ENCODE measurements at regions not wholly inside any gene's neighbourhood (a gene's known extent, or its start where the extent isn't known, plus 50 kb on each side); places are given as distances from the start of the nearest gene placed in this dataset.

- TF ChIP-seq EZH2phosphoT487 (IDR thresholded peaks at IDR 0.05; ENCODE audit: unreplicated experiment) (no peak), ZNF331 (CRISPR knock-in tag; IDR thresholded peaks at IDR 0.05; ENCODE audit: low read depth) (no peak), EZH2 (IDR thresholded peaks at IDR 0.05; ENCODE audit: low read depth, unreplicated experiment) (no peak), STAT1 (IDR thresholded peaks at IDR 0.05; ENCODE audit: unreplicated experiment) (no peak), JUNB (IDR thresholded peaks at IDR 0.05; ENCODE audit: unreplicated experiment) (no peak), REST (IDR thresholded peaks at IDR 0.05; ENCODE audit: unreplicated experiment) (no peak), ETS1 (IDR thresholded peaks at IDR 0.05) (no peak), CTCF (conservative IDR thresholded peaks at IDR 0.05; ENCODE audit: low read depth in 2 of 2) (no peak), NANOG (IDR thresholded peaks at IDR 0.05; ENCODE audit: borderline replicate concordance) (no peak), POLR2AphosphoS5 (IDR thresholded peaks at IDR 0.05; ENCODE audit: low read depth) (no peak)
Measured at GRCh38 chr16:58906981-58907715, 173.0 kb upstream of the GOT2 start (continued).

GRCh38 chr16:58904291-58904690 is 170.2 kb upstream of the GOT2 start:
- Mint-ChIP-seq H3K9me3 (0 out of 3 replicates have a peak, but pooled peaks cover 3% of the 10 kb centered on the region), H3K27ac (no peak overlapping the region)
- no peaks in the 10 kb centered on the region for H3F3A ChIP-seq (replicated peaks; ENCODE audit: low read depth)
- no peak for TF ChIP-seq JUNB (IDR thresholded peaks at IDR 0.05; ENCODE audit: unreplicated experiment)
- no peak for TF ChIP-seq CTCF (conservative IDR thresholded peaks at IDR 0.05; ENCODE audit: low read depth in 2 of 2)
- no peak for TF ChIP-seq EZH2phosphoT487 (IDR thresholded peaks at IDR 0.05; ENCODE audit: unreplicated experiment)
- TF ChIP-seq ZNF114 (CRISPR knock-in tag; IDR thresholded peaks at IDR 0.05), result no peak
- no peak for TF ChIP-seq REST (IDR thresholded peaks at IDR 0.05; ENCODE audit: unreplicated experiment)
- TF ChIP-seq POLR2AphosphoS5 (IDR thresholded peaks at IDR 0.05; ENCODE audit: low read depth), result no peak
- TF ChIP-seq STAT1 (IDR thresholded peaks at IDR 0.05; ENCODE audit: unreplicated experiment), result no peak
- TF ChIP-seq EZH2 (IDR thresholded peaks at IDR 0.05; ENCODE audit: low read depth, unreplicated experiment), result no peak
- TF ChIP-seq NANOG (IDR thresholded peaks at IDR 0.05; ENCODE audit: borderline replicate concordance), result no peak
- no peak for TF ChIP-seq ETS1 (IDR thresholded peaks at IDR 0.05)
- no peak for TF ChIP-seq CREB1 (CRISPR knock-in tag; IDR thresholded peaks at IDR 0.05; ENCODE audit: low read depth)

More at GRCh38 chr16:58904291-58904690, 170.2 kb upstream of the GOT2 start:
- Histone ChIP-seq H3K79me2 (replicated peaks; ENCODE audit: insufficient read depth) (no peaks in the 10 kb centered on the region), H2AFZ (no peak overlapping the region), H3K9me2 (ENCODE audit: insufficient read depth) (no peaks in the 10 kb centered on the region), H4K20me1 (replicated peaks; ENCODE audit: insufficient read depth) (no peaks in the 10 kb centered on the region), H3K27me3 (ENCODE audit: insufficient read depth) (no peaks in the 10 kb centered on the region), H3K27ac (ENCODE audit: low read depth) (no peak overlapping the region), H3K4me2 (no peak overlapping the region), H3K4me1 (ENCODE audit: insufficient read depth) (no peaks in the 10 kb centered on the region), H3K36me3 (ENCODE audit: insufficient read depth) (no peaks in the 10 kb centered on the region), H3K4me3 (no peak overlapping the region)
- DNase-seq (ENCODE audit: low spot score), result no peak
- Mint-ChIP-seq H3K4me3 (no peak overlapping the region), H3K27me3 (ENCODE audit: insufficient read depth, low read depth, poor library complexity) (peaks cover 3% of the 10 kb centered on the region), H3K4me1 (no peaks in the 10 kb centered on the region), H3K36me3 (ENCODE audit: low read depth) (no peaks in the 10 kb centered on the region; the same call in 2 of the 3 replicates)
- ATAC-seq, result no peak
